Left colon (tissue), 2 donors: ENCODE measurements at regions not wholly inside any gene's neighbourhood (a gene's known extent, or its start where the extent isn't known, plus 50 kb on each side); places are given as distances from the start of the nearest gene placed in this dataset.

Experiments used
- ATAC-seq: fragments of 200-7000 bp; cut with Tn5 transposase; one replicate; pipeline ENCODE4 v1.9.1; 2020; ENCODE audit warnings: mild to moderate bottlenecking, moderate library complexity
- DNase-seq, 2 donors: peaks; one replicate each; pipeline ENCODE4 v3.0.0-alpha.2; 2020
- intact Hi-C, 2 donors: fragments of 100-400 bp; cut with DNase I in 1 of 2; cut with micrococcal nuclease in 1 of 2; formaldehyde crosslinking; loops; one replicate each; pipeline versions ENCODE4 v1.11.2 to v1.14.0; 2022; cut with DNase I, micrococcal nuclease
- donor health status: DM: no; HTN: no; CAD: no.
- donor health status: DM: yes; HTN: yes; CAD: no.

DNA sequence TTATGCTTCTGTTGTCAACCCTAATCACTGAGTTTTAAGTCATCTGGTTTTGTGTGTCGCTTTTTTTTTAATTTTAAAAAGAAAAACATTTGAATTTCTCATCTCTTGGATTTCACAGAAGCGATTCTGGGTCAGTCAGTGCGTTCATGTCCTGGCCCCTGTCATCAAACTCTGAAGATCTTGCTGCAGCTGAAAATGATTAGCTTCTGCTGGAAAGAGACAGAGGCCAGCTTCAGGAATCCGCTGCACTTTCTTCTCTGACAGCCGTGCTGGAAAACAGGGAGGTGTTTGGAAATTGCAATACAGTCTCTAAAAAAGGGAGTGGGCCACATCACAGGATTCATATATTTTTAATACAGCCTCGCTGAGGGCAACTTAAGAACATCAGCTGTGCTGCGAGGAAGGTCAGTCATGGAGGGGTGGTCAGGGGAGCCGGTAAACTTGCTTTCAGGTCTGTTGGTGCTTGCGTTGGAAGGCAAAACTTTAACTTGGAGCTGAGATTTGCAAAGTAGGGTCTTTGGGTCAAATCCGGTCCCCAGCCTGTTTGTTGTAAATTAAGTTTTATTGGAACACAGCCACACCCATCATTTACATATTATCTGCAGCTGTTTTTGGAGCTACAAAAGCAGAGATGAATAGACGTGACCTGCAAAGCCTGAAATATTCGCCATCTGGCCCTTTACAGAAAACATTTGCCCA, 190.8 kb downstream of the AACS start:
- DNase-seq = no peak
- no peak for ATAC-seq
- intact Hi-C loops = no loop called here

DNA sequence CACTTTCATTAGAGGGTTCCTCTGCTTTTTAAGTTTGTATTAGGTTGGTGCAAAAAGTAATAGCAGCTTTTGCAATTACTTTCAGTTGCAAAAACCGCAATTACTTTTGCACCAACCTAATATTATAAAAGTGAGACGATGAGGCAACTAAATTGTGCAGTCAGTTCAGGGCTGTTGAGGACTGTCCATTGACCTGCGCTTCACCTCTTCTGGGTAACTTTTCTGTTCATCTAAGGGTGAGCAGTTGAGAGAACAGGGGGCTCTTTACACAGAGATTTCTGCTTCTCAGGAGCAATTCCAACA, 191.3 kb downstream of the AACS start:
- ATAC-seq (no peak), DNase-seq (no peak)
- intact Hi-C loops = no loop called here

DNA sequence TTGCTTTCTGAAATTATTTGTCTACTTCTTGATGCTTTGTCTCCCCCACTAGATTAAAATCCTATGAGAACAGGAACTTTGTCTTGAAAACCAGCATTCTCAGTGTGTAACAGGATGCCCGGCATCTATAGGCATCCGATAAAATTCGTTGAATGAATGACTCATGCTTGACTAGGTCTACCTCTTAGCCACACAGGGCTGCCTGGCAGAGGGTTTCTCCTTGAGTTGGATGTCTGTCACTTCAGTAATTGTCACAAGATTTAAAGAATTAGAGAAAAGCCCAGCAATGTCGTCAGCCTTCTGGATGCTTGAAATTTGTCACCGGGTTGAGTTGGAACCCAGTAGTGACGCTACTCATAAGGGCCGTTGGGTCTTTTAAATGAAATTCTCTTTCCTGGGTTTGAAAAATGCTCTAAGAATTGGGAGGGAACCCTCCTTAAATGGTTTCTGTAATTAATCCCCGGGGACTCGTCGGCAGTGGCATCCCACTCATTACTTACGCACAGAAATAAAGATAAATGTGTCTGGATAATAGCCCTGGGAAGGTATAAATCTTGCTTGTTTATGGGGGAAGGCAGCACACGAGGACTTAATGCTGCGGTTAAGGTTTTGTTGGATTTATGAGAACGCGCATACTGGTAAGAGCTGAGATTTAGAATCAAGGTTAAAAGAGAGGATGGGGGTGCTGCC, 194.1 kb downstream of the AACS start:
- intact Hi-C loops = no loop called here
- ATAC-seq = no peak
- DNase-seq = no peak

- intact Hi-C loops = no loop called here
- DNase-seq = no peak
- ATAC-seq = no peak
Observed at GRCh38 chr12:125262851-125263250, 197.6 kb downstream of the AACS start.

DNA sequence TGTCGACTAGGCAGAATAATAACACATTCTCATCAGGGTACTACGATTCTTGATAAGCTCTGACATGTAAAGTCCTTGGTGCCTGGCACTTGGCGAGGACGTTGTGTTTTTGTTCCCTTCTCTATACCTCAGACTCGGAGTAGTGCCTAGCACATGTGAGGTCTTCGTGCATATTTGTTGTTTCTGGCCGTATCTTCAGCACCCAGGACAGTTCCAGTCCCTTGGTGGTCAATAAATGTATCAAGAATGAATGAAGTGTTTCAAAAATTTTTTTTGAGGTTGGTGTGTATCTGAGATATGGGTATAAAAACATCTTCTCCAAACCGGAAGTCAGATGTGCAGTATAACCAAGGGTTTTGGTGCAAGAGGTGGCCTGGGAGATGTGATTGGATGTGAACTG, 198.2 kb downstream of the AACS start:
- DNase-seq (no peak), ATAC-seq (no peak)
- intact Hi-C loops = no loop called here

GRCh38 chr12:125267114-125267513, 201.9 kb downstream of the AACS start:
- intact Hi-C loops = no loop called here
- DNase-seq (no peak), ATAC-seq (peak; percentile 54)

DNA sequence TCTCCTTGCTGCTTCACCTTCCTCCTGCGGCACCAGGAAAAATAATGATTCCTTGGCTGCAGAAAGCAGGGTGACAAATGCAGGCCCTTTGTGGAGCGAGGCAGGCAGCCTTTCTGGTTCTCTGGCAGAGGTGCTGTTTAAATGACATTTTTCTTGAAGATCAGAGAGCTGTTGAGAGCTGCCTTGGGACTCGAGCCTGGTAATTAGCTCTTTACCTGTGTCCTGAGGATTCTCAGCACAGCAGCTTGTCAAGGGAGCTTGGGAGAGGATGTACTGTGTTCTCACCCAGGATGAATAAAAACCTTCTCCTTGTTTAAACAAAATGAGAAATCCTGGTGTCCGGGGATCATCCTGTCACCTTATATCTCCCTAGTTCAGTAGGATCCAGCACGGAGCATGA, 204.0 kb downstream of the AACS start:
- intact Hi-C loops = no loop called here
- DNase-seq (no peak), ATAC-seq (no peak)

DNA sequence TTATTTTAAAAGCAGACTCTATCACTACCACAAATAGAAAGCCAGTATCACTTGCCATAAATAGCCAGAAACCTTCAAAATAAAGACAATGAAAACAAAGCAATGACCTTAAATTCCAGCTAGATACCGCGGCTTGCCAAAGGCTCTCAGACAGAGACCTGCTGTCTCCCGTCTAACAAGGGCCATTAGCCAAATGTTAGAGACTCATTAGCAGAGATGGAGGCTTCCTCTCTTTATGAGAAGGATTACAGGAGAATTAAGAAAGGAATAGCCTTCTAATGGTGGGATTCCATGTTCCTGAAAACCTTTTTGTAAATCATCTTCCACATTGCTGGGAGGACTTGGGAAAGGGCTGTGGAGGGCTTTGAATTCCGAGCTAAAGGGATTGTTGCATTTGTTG, 206.7 kb downstream of the AACS start:
- intact Hi-C loops = no loop called here
- no peak for ATAC-seq
- DNase-seq = no peak

GRCh38 chr12:125272383-125272933, 207.2 kb downstream of the AACS start:
- intact Hi-C loops = no loop called here
- ATAC-seq (no peak), DNase-seq (no peak)

- intact Hi-C loops = no loop called here
- ATAC-seq (no peak), DNase-seq (no peak)
Observed at GRCh38 chr12:125276567-125276966, 211.3 kb downstream of the AACS start.

- DNase-seq (no peak), ATAC-seq (no peak)
- intact Hi-C loops = no loop called here
Observed at GRCh38 chr12:125280482-125281377, 215.5 kb downstream of the AACS start.

DNA sequence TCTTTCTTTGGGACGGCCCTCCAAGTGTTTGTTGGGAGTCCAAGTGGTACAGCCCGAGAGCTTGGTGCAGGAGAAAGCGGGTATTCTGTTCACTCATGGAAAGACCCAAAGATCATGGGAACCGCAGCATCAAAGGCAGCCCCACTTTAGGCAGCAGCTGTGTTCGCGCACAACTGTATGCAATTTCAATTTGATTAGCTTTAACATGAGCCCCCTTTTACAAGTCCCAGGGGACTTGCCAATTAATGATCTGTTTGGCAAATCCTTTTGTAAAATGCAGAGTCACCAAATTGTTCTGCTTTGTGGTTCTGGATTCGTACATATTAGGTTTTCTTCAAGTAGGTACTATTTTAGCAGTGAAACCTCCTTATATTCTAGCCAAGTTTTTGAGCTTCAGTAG, 217.7 kb downstream of the AACS start:
- no peak for ATAC-seq
- intact Hi-C loops = no loop called here
- no peak for DNase-seq

DNA sequence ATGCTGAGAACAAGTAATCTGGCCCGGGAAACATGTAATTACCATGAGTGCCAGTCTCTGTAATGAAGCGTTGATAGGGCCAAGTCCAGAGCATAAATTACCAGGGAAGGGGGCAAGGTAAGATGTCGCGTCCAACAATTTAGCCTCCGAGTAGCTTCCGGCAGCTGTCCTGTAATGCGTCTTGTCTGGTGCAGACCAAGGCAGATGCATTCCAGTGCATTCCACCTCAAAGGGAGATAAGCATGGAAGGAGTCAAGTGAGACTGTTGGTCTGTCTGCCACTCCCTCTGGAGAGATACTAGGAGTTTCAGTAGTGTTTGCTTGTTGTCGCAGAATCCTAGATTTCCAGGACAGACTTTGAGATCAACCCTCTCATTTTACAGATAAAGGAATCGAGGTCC, 218.3 kb downstream of the AACS start:
- intact Hi-C loops = no loop called here
- DNase-seq (no peak), ATAC-seq (no peak)

DNA sequence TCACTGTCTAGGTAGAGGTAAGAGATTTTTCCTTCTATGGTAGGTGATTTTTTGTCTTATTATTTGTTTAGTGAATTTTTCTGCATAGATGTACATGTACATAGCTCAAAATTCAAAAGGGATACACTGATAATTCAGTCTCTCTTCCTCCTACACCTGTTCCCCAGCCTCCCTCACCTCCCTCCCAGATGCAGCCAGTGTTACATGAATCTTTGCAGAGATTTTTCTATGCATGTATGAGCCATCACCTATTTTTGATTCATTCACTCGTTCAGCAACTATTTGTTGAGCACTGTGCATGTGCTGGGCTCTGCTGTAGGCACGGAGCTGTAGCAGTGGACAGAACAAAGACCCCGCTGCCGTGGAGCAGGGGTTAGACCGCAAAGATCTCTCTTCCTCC, 218.9 kb downstream of the AACS start:
- intact Hi-C loops = no loop called here
- ATAC-seq = no peak

GRCh38 chr12:125284945-125285685, 219.9 kb downstream of the AACS start:
- no peak for ATAC-seq
- intact Hi-C loops = no loop called here
- DNase-seq = no peak

More for the DNA sequence above, 218.9 kb downstream of the AACS start:
- DNase-seq = no peak

DNA sequence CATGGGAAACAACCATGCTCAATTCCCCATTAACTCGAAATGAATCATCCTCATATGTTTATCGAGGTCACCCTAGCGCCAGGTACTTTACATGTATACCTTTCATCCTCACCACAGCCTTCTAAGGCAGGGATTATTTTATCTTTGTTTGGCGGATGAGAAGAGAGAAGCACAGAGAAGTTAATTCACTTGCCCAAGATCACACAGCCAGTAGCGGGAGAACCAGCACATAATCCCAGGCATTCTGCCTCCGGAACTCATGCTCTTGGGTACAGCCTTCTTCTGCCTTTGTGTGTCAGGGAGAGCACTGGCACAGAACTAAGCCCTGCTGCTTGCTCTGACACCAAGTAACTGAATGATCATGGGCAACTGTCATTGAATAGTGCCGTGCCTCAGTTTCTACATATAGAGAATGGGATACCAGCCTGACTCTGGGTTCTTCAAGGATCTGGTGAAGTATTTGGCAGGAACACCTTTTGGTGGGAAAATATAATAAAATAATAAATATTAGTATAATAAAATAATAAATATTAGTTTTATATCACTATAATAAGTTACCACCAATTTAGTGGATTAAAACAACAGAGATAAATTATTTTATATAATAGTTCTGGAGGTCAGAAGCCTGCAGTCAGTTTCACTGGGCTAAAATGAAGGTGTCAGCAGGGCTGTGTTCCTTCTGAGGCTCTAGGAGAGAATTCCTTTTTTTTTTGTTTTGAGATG, 220.9 kb downstream of the AACS start:
- no peak for ATAC-seq
- intact Hi-C loops = no loop called here
- no peak for DNase-seq

- no peak for DNase-seq
- no peak for ATAC-seq
- intact Hi-C loops = no loop called here
Observed at GRCh38 chr12:125287155-125287847, 222.1 kb downstream of the AACS start.
